ENCODE measurements at regions not wholly inside any gene's neighbourhood (a gene's known extent, or its start where the extent isn't known, plus 50 kb on each side); places are given as distances from the start of the nearest gene placed in this dataset.

- TF ChIP-seq CTCF (conservative IDR thresholded peaks at IDR 0.05; ENCODE audit: low read length): no peak
- no peak for TF ChIP-seq EZH2phosphoT487 (IDR thresholded peaks at IDR 0.05; ENCODE audit: borderline replicate concordance)
Measured at GRCh38 chr6:166860392-166860791, 96.0 kb downstream of the RNASET2 start.

All from Loucy (cell line).